Vagina (tissue), 2 donors: ENCODE measurements at regions not wholly inside any gene's neighbourhood (a gene's known extent, or its start where the extent isn't known, plus 50 kb on each side); places are given as distances from the start of the nearest gene placed in this dataset.

ENCODE experiments used
- DNase-seq, 2 donors: peaks; one replicate each; pipeline ENCODE4 v3.0.0-alpha.2; 2017; ENCODE audit errors: extremely low spot score in 2 of 2
- H3K27ac ChIP-seq: fragments of 200-600 bp; sonication (generic); one replicate; pipeline ENCODE4 v1.5.1; 2019
- H3K27me3 ChIP-seq: fragments of 200-600 bp; sonication (generic); one replicate; pipeline ENCODE4 v1.5.1; 2019
- H3K36me3 ChIP-seq, 2 donors: fragments of 200-600 bp; sonication (generic); one replicate each; pipeline ENCODE4 v1.5.1; 2017 to 2019
- H3K4me1 ChIP-seq: fragments of 200-600 bp; sonication (generic); one replicate; pipeline ENCODE4 v1.5.1; 2019
- H3K4me3 ChIP-seq, 2 donors: fragments of 200-600 bp; sonication (generic); 1 replicate in 1 of 2; 2 replicates in 1 of 2; pipeline ENCODE4 v1.5.1; 2016 to 2019
- H3K9me3 ChIP-seq: fragments of 200-600 bp; sonication (generic); one replicate; pipeline ENCODE4 v1.5.1; 2019
- POLR2A ChIP-seq, 2 donors: fragments of 450-650 bp; IDR thresholded peaks; one replicate each; pipeline ENCODE4 v1.6.1; 2017; ENCODE audit warnings: antibody characterized with exemption in 2 of 2, mild to moderate bottlenecking in 2 of 2, moderate library complexity in 2 of 2
- POLR2AphosphoS5 ChIP-seq, 2 donors: sonication (generic); formaldehyde crosslinking; IDR thresholded peaks; one replicate each; pipeline ENCODE4 v1.9.0; 2017; ENCODE audit warnings: antibody characterized with exemption in 2 of 2, mild to moderate bottlenecking in 2 of 2, low read depth in 1 of 2; ENCODE audit not compliant: insufficient read depth in 1 of 2
- intact Hi-C: fragments of 100-400 bp; cut with DNase I; formaldehyde crosslinking; loops from one replicate; pipeline ENCODE4 v1.15.1; 2023
- TF ChIP-seq, protein P1 (sequence below), 3 experiments: fragments of 450-650 bp in 2 of 3; fragments of 200-600 bp in 1 of 3; sonication (generic) in 1 of 3; IDR thresholded peaks; one replicate each; pipeline ENCODE4 v1.5.1; 2017 to 2019; ENCODE audit warnings: antibody characterized with exemption in 3 of 3, mild to moderate bottlenecking in 2 of 3, moderate library complexity in 2 of 3

GRCh38 chr3:154779571-154779970, 300.5 kb upstream of the MME start:
- Histone ChIP-seq H3K27me3 (no peaks in the 10 kb centered on the region), H3K4me1 (no peaks in the 10 kb centered on the region), H3K9me3 (no peaks in the 10 kb centered on the region), H3K36me3 (no peaks in the 10 kb centered on the region), H3K27ac (no peak overlapping the region), H3K4me3 (no peak overlapping the region)
- TF ChIP-seq, protein P1, sequence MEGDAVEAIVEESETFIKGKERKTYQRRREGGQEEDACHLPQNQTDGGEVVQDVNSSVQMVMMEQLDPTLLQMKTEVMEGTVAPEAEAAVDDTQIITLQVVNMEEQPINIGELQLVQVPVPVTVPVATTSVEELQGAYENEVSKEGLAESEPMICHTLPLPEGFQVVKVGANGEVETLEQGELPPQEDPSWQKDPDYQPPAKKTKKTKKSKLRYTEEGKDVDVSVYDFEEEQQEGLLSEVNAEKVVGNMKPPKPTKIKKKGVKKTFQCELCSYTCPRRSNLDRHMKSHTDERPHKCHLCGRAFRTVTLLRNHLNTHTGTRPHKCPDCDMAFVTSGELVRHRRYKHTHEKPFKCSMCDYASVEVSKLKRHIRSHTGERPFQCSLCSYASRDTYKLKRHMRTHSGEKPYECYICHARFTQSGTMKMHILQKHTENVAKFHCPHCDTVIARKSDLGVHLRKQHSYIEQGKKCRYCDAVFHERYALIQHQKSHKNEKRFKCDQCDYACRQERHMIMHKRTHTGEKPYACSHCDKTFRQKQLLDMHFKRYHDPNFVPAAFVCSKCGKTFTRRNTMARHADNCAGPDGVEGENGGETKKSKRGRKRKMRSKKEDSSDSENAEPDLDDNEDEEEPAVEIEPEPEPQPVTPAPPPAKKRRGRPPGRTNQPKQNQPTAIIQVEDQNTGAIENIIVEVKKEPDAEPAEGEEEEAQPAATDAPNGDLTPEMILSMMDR (IDR thresholded peaks at IDR 0.05), result no peak
- TF ChIP-seq POLR2A (IDR thresholded peaks at IDR 0.05), result no peak
- TF ChIP-seq POLR2AphosphoS5 (IDR thresholded peaks at IDR 0.05; ENCODE audit: insufficient read depth in 1 of 2, low read depth in 1 of 2), result no peak
- DNase-seq, result no peak
- intact Hi-C loops, result no loop called here

- no peak for DNase-seq
- intact Hi-C loops, result no loop called here
- TF ChIP-seq, protein P1 (IDR thresholded peaks at IDR 0.05), result no peak
- TF ChIP-seq POLR2A (IDR thresholded peaks at IDR 0.05) (no peak), POLR2AphosphoS5 (IDR thresholded peaks at IDR 0.05; ENCODE audit: insufficient read depth in 1 of 2, low read depth in 1 of 2) (no peak)
Observed at GRCh38 chr3:154778057-154778456, 302.1 kb upstream of the MME start.

GRCh38 chr3:154776549-154777225, 303.4 kb upstream of the MME start:
- H3K36me3 ChIP-seq, result no peaks in the 10 kb centered on the region
- intact Hi-C loops, result no loop called here
- no peak for TF ChIP-seq POLR2A (IDR thresholded peaks at IDR 0.05)
- TF ChIP-seq POLR2AphosphoS5 (IDR thresholded peaks at IDR 0.05; ENCODE audit: insufficient read depth in 1 of 2, low read depth in 1 of 2), result no peak
- TF ChIP-seq, protein P1 (IDR thresholded peaks at IDR 0.05), result no peak
- H3K9me3 ChIP-seq, result no peaks in the 10 kb centered on the region
- H3K27ac ChIP-seq, result no peak overlapping the region
- no peak overlapping the region for H3K4me3 ChIP-seq
- no peaks in the 10 kb centered on the region for H3K27me3 ChIP-seq
- no peak for DNase-seq
- H3K4me1 ChIP-seq, result no peaks in the 10 kb centered on the region

More at GRCh38 chr3:154778057-154778456, 302.1 kb upstream of the MME start:
- no peaks in the 10 kb centered on the region for H3K4me1 ChIP-seq
- H3K4me3 ChIP-seq, result no peak overlapping the region
- H3K27me3 ChIP-seq, result no peaks in the 10 kb centered on the region
- H3K27ac ChIP-seq, result no peak overlapping the region
- H3K9me3 ChIP-seq, result no peaks in the 10 kb centered on the region
- H3K36me3 ChIP-seq, result no peaks in the 10 kb centered on the region

- no peaks in the 10 kb centered on the region for H3K27me3 ChIP-seq
- H3K9me3 ChIP-seq, result no peaks in the 10 kb centered on the region
- no peaks in the 10 kb centered on the region for H3K36me3 ChIP-seq
- no peak overlapping the region for H3K4me3 ChIP-seq
- TF ChIP-seq POLR2AphosphoS5 (IDR thresholded peaks at IDR 0.05; ENCODE audit: insufficient read depth in 1 of 2, low read depth in 1 of 2) (no peak), POLR2A (IDR thresholded peaks at IDR 0.05) (no peak)
- TF ChIP-seq, protein P1 (IDR thresholded peaks at IDR 0.05), result no peak
- no peak overlapping the region for H3K27ac ChIP-seq
- intact Hi-C loops, result no loop called here
- DNase-seq, result no peak
- H3K4me1 ChIP-seq, result no peaks in the 10 kb centered on the region
Observed at GRCh38 chr3:154775821-154776548, 304.1 kb upstream of the MME start.
